ENCODE measurements at regions not wholly inside any gene's neighbourhood (a gene's known extent, or its start where the extent isn't known, plus 50 kb on each side); places are given as distances from the start of the nearest gene placed in this dataset.

GRCh38 chr6:33926451-33926850 is 122.6 kb upstream of the MLN start:
- peak; percentile 59 for DNase-seq
- WGBS, 2 donors: 72 to 73% methylated on average over 4 of the region's 4 CpGs
- no peak overlapping the region for H3K27ac ChIP-seq

GRCh38 chr6:33925936-33926335 is 122.1 kb upstream of the MLN start:
- 70 to 79% methylated on average over 4 to 8 of the region's 8 CpGs for WGBS, 2 donors
- no peaks in the 10 kb centered on the region for H3K27me3 ChIP-seq
- H3K9me3 ChIP-seq: no peaks in the 10 kb centered on the region
- TF ChIP-seq, protein P1, sequence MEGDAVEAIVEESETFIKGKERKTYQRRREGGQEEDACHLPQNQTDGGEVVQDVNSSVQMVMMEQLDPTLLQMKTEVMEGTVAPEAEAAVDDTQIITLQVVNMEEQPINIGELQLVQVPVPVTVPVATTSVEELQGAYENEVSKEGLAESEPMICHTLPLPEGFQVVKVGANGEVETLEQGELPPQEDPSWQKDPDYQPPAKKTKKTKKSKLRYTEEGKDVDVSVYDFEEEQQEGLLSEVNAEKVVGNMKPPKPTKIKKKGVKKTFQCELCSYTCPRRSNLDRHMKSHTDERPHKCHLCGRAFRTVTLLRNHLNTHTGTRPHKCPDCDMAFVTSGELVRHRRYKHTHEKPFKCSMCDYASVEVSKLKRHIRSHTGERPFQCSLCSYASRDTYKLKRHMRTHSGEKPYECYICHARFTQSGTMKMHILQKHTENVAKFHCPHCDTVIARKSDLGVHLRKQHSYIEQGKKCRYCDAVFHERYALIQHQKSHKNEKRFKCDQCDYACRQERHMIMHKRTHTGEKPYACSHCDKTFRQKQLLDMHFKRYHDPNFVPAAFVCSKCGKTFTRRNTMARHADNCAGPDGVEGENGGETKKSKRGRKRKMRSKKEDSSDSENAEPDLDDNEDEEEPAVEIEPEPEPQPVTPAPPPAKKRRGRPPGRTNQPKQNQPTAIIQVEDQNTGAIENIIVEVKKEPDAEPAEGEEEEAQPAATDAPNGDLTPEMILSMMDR (IDR thresholded peaks at IDR 0.05): no peak
- no peak for TF ChIP-seq POLR2A (IDR thresholded peaks at IDR 0.05)
- H3K4me3 ChIP-seq: no peak overlapping the region
- no peak overlapping the region for H3K27ac ChIP-seq
- no peaks in the 10 kb centered on the region for H3K4me1 ChIP-seq
- H3K36me3 ChIP-seq (ENCODE audit: low read depth, missing control alignments): no peaks in the 10 kb centered on the region
- DNase-seq: no peak
- intact Hi-C loops (cut with DNase I; ENCODE audit: low total_unique reads): no loop called here

More at GRCh38 chr6:33926451-33926850, 122.6 kb upstream of the MLN start:
- no peak for TF ChIP-seq POLR2A (IDR thresholded peaks at IDR 0.05)
- TF ChIP-seq, protein P1 (IDR thresholded peaks at IDR 0.05): no peak
- no peaks in the 10 kb centered on the region for H3K27me3 ChIP-seq
- H3K4me1 ChIP-seq: no peaks in the 10 kb centered on the region
- H3K9me3 ChIP-seq: no peaks in the 10 kb centered on the region
- intact Hi-C loops (cut with DNase I; ENCODE audit: low total_unique reads): no loop called here
- H3K4me3 ChIP-seq: no peak overlapping the region
- no peaks in the 10 kb centered on the region for H3K36me3 ChIP-seq (ENCODE audit: low read depth, missing control alignments)

DNA sequence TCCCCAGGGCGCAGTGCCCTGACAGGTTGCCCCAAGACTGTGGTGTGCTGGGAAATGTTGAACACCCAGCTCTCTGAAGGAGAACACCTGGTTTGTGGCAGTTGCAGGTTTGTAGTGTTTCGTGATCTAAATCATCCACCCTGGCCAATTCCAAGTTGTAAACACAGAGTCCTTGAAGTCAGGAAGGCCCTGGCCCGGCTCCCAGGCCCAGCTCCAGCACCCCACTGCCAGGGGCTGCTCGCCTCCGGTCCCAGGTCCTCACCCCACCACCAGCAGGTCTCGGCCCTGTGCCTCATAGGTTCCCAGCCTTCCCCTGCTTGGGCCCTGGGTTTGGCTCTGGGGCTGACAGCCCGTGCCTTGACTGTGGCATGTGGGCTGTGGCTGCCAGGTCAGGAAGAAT is 121.4 kb upstream of the MLN start:
- Histone ChIP-seq H3K9me3 (no peaks in the 10 kb centered on the region), H3K4me3 (no peak overlapping the region), H3K27me3 (no peaks in the 10 kb centered on the region), H3K36me3 (ENCODE audit: low read depth, missing control alignments) (no peaks in the 10 kb centered on the region), H3K27ac (no peak overlapping the region), H3K4me1 (no peaks in the 10 kb centered on the region)
- no peak for DNase-seq
- WGBS, 2 donors: 53 to 67% methylated on average over 1 to 7 of the region's 7 CpGs
- no peak for TF ChIP-seq POLR2A (IDR thresholded peaks at IDR 0.05)
- TF ChIP-seq, protein P1 (IDR thresholded peaks at IDR 0.05): no peak
- intact Hi-C loops (cut with DNase I; ENCODE audit: low total_unique reads): no loop called here

- H3K4me3 ChIP-seq: no peak overlapping the region
- no peaks in the 10 kb centered on the region for H3K27me3 ChIP-seq
- H3K27ac ChIP-seq: no peak overlapping the region
- DNase-seq: no peak
- no peaks in the 10 kb centered on the region for H3K36me3 ChIP-seq (ENCODE audit: low read depth, missing control alignments)
- intact Hi-C loops (cut with DNase I; ENCODE audit: low total_unique reads): no loop called here
- no peaks in the 10 kb centered on the region for H3K9me3 ChIP-seq
- H3K4me1 ChIP-seq: no peaks in the 10 kb centered on the region
- TF ChIP-seq, protein P1 (IDR thresholded peaks at IDR 0.05): no peak
- no peak for TF ChIP-seq POLR2A (IDR thresholded peaks at IDR 0.05)
- WGBS, 2 donors: 92 to 100% methylated on average over 4 of the region's 4 CpGs
Measured at GRCh38 chr6:33924681-33925080, 120.9 kb upstream of the MLN start.

DNA sequence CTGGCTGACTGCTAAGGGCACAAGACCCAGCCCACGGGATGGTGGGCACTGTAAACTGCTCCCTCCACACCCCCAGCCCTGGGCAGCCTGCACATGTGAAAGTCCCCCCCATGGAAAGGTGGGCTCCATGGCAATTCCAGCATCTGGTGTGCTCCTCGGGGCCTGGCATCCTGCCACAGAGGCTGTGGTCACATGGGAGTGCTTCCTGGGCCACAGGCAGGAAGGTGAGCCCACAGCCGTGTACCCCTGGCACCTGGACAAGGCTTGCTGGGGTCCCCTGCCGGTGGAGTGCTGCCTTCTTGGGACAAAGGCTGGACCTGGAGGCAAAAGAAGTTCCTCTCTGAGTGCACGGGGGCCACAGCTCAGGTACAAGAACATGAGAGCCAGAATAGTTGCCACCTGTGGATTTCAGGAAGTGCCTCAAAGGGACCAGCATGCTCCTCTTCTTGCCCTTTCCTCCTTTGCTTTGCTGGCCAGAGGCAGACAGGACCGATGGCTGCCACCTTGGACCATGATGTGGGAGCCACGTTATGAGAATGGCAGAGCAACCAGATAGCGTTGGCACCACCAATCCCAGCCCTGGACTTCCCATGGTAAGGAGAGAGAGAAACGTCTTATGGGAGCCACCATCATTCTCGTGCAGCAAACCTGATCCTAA is 120.2 kb upstream of the MLN start:
- TF ChIP-seq, protein P1 (IDR thresholded peaks at IDR 0.05): no peak
- no peak for TF ChIP-seq POLR2A (IDR thresholded peaks at IDR 0.05)
- no peak for DNase-seq

More for the DNA sequence above, 120.2 kb upstream of the MLN start:
- 59 to 78% methylated on average over 9 to 10 of the region's 10 CpGs for WGBS, 2 donors
- H3K4me1 ChIP-seq: no peaks in the 10 kb centered on the region
- H3K27ac ChIP-seq: no peak overlapping the region
- no peak overlapping the region for H3K4me3 ChIP-seq
- intact Hi-C loops (cut with DNase I; ENCODE audit: low total_unique reads): no loop called here
- H3K27me3 ChIP-seq: no peaks in the 10 kb centered on the region
- H3K9me3 ChIP-seq: no peaks in the 10 kb centered on the region
- no peaks in the 10 kb centered on the region for H3K36me3 ChIP-seq (ENCODE audit: low read depth, missing control alignments)
